ENCODE measurements at regions not wholly inside any gene's neighbourhood (a gene's known extent, or its start where the extent isn't known, plus 50 kb on each side); places are given as distances from the start of the nearest gene placed in this dataset.
"Not testable (repeated sequence)": the region's sequence is repeated elsewhere in the genome, so short reads cannot be mapped to it uniquely, and the experiment has no call there.

DNA sequence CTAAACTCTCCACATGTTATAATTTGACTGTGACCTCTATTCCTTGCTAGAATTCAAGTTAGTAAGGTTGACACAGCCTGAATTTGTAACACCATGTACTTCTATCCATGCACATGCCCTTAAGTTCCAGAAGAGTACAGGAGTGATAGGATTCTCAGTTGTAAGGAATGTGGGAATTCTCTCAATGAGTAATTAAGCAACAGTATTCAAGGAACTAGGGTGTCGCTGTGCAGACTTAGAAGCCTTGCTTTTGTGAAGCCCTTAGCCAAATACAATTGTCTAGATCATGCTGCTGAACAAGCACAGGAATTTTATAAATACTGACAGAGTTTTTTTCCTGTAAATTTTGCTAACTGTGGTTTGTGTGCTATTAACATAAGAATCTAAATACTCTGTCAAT lies 276.3 kb upstream of the PTBP2 start:
- POLR2A ChIA-PET, result no interaction called here
- no peak for DNase-seq (ENCODE audit: extremely low spot score)
- TF ChIP-seq, protein P1, sequence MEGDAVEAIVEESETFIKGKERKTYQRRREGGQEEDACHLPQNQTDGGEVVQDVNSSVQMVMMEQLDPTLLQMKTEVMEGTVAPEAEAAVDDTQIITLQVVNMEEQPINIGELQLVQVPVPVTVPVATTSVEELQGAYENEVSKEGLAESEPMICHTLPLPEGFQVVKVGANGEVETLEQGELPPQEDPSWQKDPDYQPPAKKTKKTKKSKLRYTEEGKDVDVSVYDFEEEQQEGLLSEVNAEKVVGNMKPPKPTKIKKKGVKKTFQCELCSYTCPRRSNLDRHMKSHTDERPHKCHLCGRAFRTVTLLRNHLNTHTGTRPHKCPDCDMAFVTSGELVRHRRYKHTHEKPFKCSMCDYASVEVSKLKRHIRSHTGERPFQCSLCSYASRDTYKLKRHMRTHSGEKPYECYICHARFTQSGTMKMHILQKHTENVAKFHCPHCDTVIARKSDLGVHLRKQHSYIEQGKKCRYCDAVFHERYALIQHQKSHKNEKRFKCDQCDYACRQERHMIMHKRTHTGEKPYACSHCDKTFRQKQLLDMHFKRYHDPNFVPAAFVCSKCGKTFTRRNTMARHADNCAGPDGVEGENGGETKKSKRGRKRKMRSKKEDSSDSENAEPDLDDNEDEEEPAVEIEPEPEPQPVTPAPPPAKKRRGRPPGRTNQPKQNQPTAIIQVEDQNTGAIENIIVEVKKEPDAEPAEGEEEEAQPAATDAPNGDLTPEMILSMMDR (IDR thresholded peaks at IDR 0.05; ENCODE audit: control extremely low read depth, extremely low read depth, low read depth, missing control alignments), result no peak
- CTCF ChIA-PET, result no interaction called here

DNA sequence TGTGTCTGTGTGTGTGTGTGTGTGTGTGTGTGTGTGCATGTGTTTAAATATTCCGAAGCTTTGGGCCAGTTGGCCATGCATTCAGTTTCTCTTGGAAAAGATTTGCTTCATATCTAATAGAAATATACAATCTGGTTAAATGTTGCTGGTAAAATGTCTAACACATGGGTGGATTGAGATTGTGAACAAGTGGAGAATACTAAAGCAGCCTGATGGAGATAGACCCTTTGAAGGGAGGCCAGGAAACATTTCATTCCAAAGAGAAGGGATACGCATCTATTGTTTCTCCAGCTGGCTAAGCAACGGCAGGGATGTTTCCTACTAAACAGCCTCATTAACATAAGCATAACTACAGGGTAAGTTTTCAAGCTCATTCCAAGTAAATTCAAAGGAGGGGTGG lies 257.5 kb upstream of the PTBP2 start:
- CTCF ChIA-PET, result no interaction called here
- TF ChIP-seq, protein P1 (IDR thresholded peaks at IDR 0.05; ENCODE audit: control extremely low read depth, extremely low read depth, low read depth, missing control alignments), result no peak
- no peak for DNase-seq (ENCODE audit: extremely low spot score)

DNA sequence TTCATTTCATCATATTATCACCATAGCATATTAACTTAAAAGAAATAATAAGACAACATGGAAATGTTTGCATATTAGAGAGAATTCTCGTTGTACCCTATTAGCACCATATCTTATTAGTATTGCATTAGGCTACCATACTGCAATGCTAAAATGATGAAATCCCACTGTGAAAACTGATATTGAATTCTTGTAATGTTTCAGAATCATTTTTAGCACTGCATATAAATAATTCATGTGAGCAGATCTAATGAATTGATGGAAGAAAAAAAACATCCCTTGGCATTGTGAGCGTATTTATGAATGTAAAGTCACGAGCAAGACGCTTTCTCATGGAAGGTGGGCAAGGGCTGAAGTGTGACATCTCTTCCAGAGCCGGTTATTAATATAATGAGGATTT lies 257.1 kb upstream of the PTBP2 start:
- DNase-seq (ENCODE audit: extremely low spot score), result no peak
- ChIA-PET POLR2A (no interaction called here), CTCF (no interaction called here)
- TF ChIP-seq, protein P1 (IDR thresholded peaks at IDR 0.05; ENCODE audit: control extremely low read depth, extremely low read depth, low read depth, missing control alignments), result no peak

More for the DNA sequence above, 257.5 kb upstream of the PTBP2 start:
- POLR2A ChIA-PET, result no interaction called here

DNA sequence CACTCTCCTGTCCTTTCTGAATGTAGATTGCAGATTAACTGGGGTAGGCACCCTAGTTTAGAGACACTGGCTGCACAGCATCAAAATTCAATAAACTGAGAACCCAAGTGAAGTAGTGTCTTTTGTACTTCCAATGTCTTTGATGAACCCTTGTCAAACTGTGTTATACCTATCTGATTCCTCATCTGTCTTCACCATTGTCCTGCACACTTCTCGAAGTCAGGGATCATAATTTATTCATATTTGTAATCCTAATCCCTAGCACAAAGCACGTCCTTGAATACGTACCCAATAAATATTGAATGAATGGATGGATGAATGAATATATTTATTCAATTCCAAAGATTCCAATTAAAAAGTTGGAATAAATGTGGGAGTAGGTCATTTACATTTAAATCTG lies 256.6 kb upstream of the PTBP2 start:
- TF ChIP-seq, protein P1 (IDR thresholded peaks at IDR 0.05; ENCODE audit: control extremely low read depth, extremely low read depth, low read depth, missing control alignments), result no peak
- CTCF ChIA-PET, result no interaction called here
- POLR2A ChIA-PET, result no interaction called here
- no peak for DNase-seq (ENCODE audit: extremely low spot score)

GRCh38 chr1:96465441-96465840 lies 256.1 kb upstream of the PTBP2 start:
- ChIA-PET CTCF (no interaction called here), POLR2A (no interaction called here)
- TF ChIP-seq, protein P1 (IDR thresholded peaks at IDR 0.05; ENCODE audit: control extremely low read depth, extremely low read depth, low read depth, missing control alignments), result no peak
- DNase-seq (ENCODE audit: extremely low spot score), result no peak

DNA sequence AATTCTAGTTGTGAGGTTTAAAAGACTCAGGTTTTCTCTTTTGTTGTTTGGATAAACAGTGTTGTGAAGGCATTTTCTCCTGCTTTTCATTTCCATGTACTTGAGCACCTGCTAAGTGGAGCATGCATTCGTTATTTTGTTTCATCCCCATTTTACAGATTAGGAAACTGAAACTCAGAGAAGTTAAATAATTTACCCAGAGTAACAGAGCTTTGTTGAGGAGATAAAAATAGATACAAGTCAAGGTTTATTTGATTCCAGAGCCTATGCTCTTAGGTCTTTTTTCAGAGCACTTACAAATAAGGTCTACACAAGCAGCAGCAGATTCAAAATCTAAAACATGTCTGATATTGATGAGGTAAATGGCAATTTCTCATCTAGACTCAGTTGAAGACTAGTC lies 254.7 kb upstream of the PTBP2 start:
- TF ChIP-seq, protein P1 (IDR thresholded peaks at IDR 0.05; ENCODE audit: control extremely low read depth, extremely low read depth, low read depth, missing control alignments), result no peak
- POLR2A ChIA-PET, result no interaction called here
- CTCF ChIA-PET, result interaction anchor here (0.9 to 1.1 kb wide), 2 partner anchors 11 to 13 kb away, joined by 3 to 5 read pairs; no protein-coding TSS in a partner anchor
- DNase-seq (ENCODE audit: extremely low spot score), result no peak

DNA sequence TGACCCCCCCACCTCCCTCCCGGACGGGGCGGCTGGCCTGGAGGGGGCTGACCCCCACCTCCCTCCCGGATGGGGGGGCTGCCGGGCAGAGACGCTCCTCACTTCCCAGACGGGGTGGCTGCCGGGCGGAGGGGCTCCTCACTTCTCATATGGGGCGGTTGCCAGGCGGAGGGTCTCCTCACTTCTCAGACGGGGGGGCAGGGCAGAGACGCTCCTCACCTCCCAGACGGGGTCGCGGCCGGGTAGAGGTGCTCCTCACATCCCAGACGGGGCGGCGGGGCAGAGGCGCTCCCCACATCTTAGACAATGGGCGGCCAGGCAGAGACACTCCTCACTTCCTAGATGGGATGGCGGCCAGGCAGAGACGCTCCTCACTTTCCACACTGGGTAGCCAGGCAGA lies 251.9 kb upstream of the PTBP2 start:
- CTCF ChIA-PET; POLR2A ChIA-PET; DNase-seq (ENCODE audit: extremely low spot score): not testable (repeated sequence)

All from GM10248 (cell line).